MCF 10A (cell line): ENCODE measurements at regions not wholly inside any gene's neighbourhood (a gene's known extent, or its start where the extent isn't known, plus 50 kb on each side); places are given as distances from the start of the nearest gene placed in this dataset.

Source experiments
- BruUV-seq: library from RNA; stranded (reverse); fragments of 400-500 nt; replicated peaks from 2 replicates; lab custom pipeline; 2021; lab: Mats Ljungman, UMichigan
- CTCF ChIA-PET: fragments of 300-600 bp; sonication (Branson Sonifier 250); formaldehyde crosslinking; extraction: SDS; loops from one replicate; lab custom pipeline; 2021; ENCODE audit warnings: antibody characterized with exemption, inconsistent platforms; lab: Yijun Ruan, JAX
- POLR2A ChIA-PET: fragments of 300-600, 350-650 bp; sonication (Branson Sonifier 250); formaldehyde crosslinking; extraction: SDS; loops from one replicate; lab custom pipeline; 2020; ENCODE audit warnings: antibody characterized with exemption, inconsistent platforms; lab: Yijun Ruan, JAX
- DNase-seq: peaks from one replicate; pipeline ENCODE4 v3.0.0-alpha.2; 2018; ENCODE audit not compliant: unreplicated experiment
- H3K27ac Mint-ChIP-seq: one replicate; pipeline ENCODE4 v1.8.0; 2022; ENCODE audit warnings: mild to moderate bottlenecking, low read depth, mixed read lengths; ENCODE audit not compliant: unreplicated experiment
- H3K27me3 Mint-ChIP-seq: one replicate; pipeline ENCODE4 v1.8.0; 2022; ENCODE audit warnings: mixed read lengths; ENCODE audit not compliant: insufficient read depth, unreplicated experiment
- H3K36me3 Mint-ChIP-seq: one replicate; pipeline ENCODE4 v1.8.0; 2022; ENCODE audit warnings: mild to moderate bottlenecking, moderate library complexity, mixed read lengths; ENCODE audit not compliant: insufficient read depth, unreplicated experiment
- H3K4me1 Mint-ChIP-seq: one replicate; pipeline ENCODE4 v1.8.0; 2022; ENCODE audit warnings: mixed read lengths; ENCODE audit not compliant: insufficient read depth, unreplicated experiment
- H3K4me3 Mint-ChIP-seq: one replicate; pipeline ENCODE4 v1.8.0; 2022; ENCODE audit warnings: mild to moderate bottlenecking, moderate library complexity, mixed read lengths; ENCODE audit not compliant: unreplicated experiment
- H3K9me3 Mint-ChIP-seq: one replicate; pipeline ENCODE4 v1.8.0; 2022; ENCODE audit warnings: mixed read lengths; ENCODE audit not compliant: unreplicated experiment
- CTCF ChIP-seq: fragments of 200-600 bp; IDR thresholded peaks from one replicate; pipeline ENCODE4 v1.8.0; 2022; ENCODE audit warnings: antibody characterized with exemption, mild to moderate bottlenecking; ENCODE audit not compliant: unreplicated experiment
- intact Hi-C: fragments of 100-400 bp; cut with micrococcal nuclease; formaldehyde crosslinking; loops from 2 replicates; pipeline ENCODE4 v1.14.1; 2022

GRCh38 chr5:133820507-133820906 is 147.9 kb downstream of the C5orf15 start:
- H3K27ac Mint-ChIP-seq, result no peak overlapping the region
- H3K4me3 Mint-ChIP-seq, result no peak overlapping the region
- H3K27me3 Mint-ChIP-seq, result peaks cover 49% of the 10 kb centered on the region
- peaks cover 7% of the 10 kb centered on the region for H3K4me1 Mint-ChIP-seq
- H3K9me3 Mint-ChIP-seq, result no peaks in the 10 kb centered on the region
- ChIA-PET POLR2A (interaction anchor here (0.5 to 0.8 kb wide), 3 partner anchors 9 to 368 kb away, joined by 3 read pairs; no protein-coding TSS in a partner anchor), CTCF (interaction anchor here (0.8 kb wide), 1 partner anchor 18 kb away, joined by 3 read pairs; no protein-coding TSS in a partner anchor)
- no peak for DNase-seq
- no peak for TF ChIP-seq CTCF
- intact Hi-C loops, result no loop called here
- BruUV-seq, result no TSS peak
- no peaks in the 10 kb centered on the region for H3K36me3 Mint-ChIP-seq

GRCh38 chr5:133819977-133820471 is 148.4 kb downstream of the C5orf15 start:
- POLR2A ChIA-PET, result no interaction called here
- no peaks in the 10 kb centered on the region for H3K9me3 Mint-ChIP-seq
- peaks cover 7% of the 10 kb centered on the region for H3K4me1 Mint-ChIP-seq
- intact Hi-C loops, result no loop called here
- no peaks in the 10 kb centered on the region for H3K36me3 Mint-ChIP-seq
- no peak overlapping the region for H3K27ac Mint-ChIP-seq
- TF ChIP-seq CTCF, result no peak
- DNase-seq, result no peak
- peaks cover 49% of the 10 kb centered on the region for H3K27me3 Mint-ChIP-seq
- BruUV-seq, result no TSS peak
- no peak overlapping the region for H3K4me3 Mint-ChIP-seq
- CTCF ChIA-PET, result interaction anchor here (0.8 kb wide), 1 partner anchor 18 kb away, joined by 3 read pairs; no protein-coding TSS in a partner anchor

- Mint-ChIP-seq H3K4me3 (no peak overlapping the region), H3K27me3 (peaks cover 49% of the 10 kb centered on the region), H3K27ac (no peak overlapping the region), H3K36me3 (no peaks in the 10 kb centered on the region), H3K9me3 (no peaks in the 10 kb centered on the region), H3K4me1 (peaks cover 11% of the 10 kb centered on the region)
- POLR2A ChIA-PET, result interaction anchor here (1.0 kb wide), 1 partner anchor 14 kb away, joined by 5 read pairs; no protein-coding TSS in a partner anchor
- TF ChIP-seq CTCF, result no peak
- CTCF ChIA-PET, result interaction anchor here (0.6 to 1.0 kb wide), 2 partner anchors 61 to 63 kb away, joined by 3 to 4 read pairs; no protein-coding TSS in a partner anchor
- intact Hi-C loops, result no loop called here
- no TSS peak for BruUV-seq
- DNase-seq, result no peak
Measured at GRCh38 chr5:133818869-133819600, 149.4 kb downstream of the C5orf15 start.

- H3K27me3 Mint-ChIP-seq, result peaks cover 44% of the 10 kb centered on the region
- ChIA-PET POLR2A (interaction anchor here (1.0 kb wide), 2 partner anchors 13 to 14 kb away, joined by 4 to 5 read pairs; no protein-coding TSS in a partner anchor), CTCF (no interaction called here)
- H3K36me3 Mint-ChIP-seq, result no peaks in the 10 kb centered on the region
- H3K9me3 Mint-ChIP-seq, result no peaks in the 10 kb centered on the region
- peak; percentile 73 for DNase-seq
- intact Hi-C loops, result no loop called here
- no peak for TF ChIP-seq CTCF
- no peak overlapping the region for H3K4me3 Mint-ChIP-seq
- H3K4me1 Mint-ChIP-seq, result peaks cover 15% of the 10 kb centered on the region
- no TSS peak for BruUV-seq
- no peak overlapping the region for H3K27ac Mint-ChIP-seq
Measured at GRCh38 chr5:133818031-133818431, 150.4 kb downstream of the C5orf15 start.
